Left ventricle myocardium inferior (tissue), 1 donor: ENCODE measurements at regions not wholly inside any gene's neighbourhood (a gene's known extent, or its start where the extent isn't known, plus 50 kb on each side); places are given as distances from the start of the nearest gene placed in this dataset.
A peak's percentile ranks its signal among the peaks of the same experiment; 100 is the strongest.

Source experiments
- DNase-seq: peaks from one replicate; pipeline ENCODE4 v3.0.0-alpha.2; 2020
- H3K27ac ChIP-seq: fragments of 200-600 bp; replicated peaks from 2 replicates; pipeline ENCODE4 v1.8.0; 2021
- H3K27me3 ChIP-seq: fragments of 200-600 bp; 2 replicates; pipeline ENCODE4 v1.8.0; 2021; ENCODE audit warnings: low read depth
- H3K36me3 ChIP-seq: fragments of 200-600 bp; 2 replicates; pipeline ENCODE4 v1.8.0; 2021
- H3K4me1 ChIP-seq: fragments of 200-600 bp; 2 replicates; pipeline ENCODE4 v1.8.0; 2021
- H3K4me3 ChIP-seq: fragments of 200-600 bp; 2 replicates; pipeline ENCODE4 v1.8.0; 2021; ENCODE audit warnings: mild to moderate bottlenecking, moderate library complexity
- H3K9me3 ChIP-seq: fragments of 200-600 bp; replicated peaks from 2 replicates; pipeline ENCODE4 v1.8.0; 2021
- CTCF ChIP-seq: fragments of 200-600 bp; IDR thresholded peaks from 2 replicates; pipeline ENCODE4 v1.8.0; 2021; ENCODE audit warnings: antibody characterized with exemption, mild to moderate bottlenecking, borderline replicate concordance
- intact Hi-C: fragments of 100-400 bp; cut with micrococcal nuclease; formaldehyde crosslinking; loops from one replicate; pipeline ENCODE4 v1.11.0; 2022
- donor health status: DM: no; HTN: yes; CAD: no; lungs with severe emphysema.

GRCh38 chr5:112551419-112552032 lies 132.4 kb upstream of the EPB41L4A start:
- intact Hi-C loops = loop anchor here (2.0 kb wide), 1 partner anchor 205 kb away; no protein-coding TSS in a partner anchor
- no peak for DNase-seq
- no peak overlapping the region for H3K4me3 ChIP-seq
- TF ChIP-seq CTCF = peak; percentile 84
- no peaks in the 10 kb centered on the region for H3K27me3 ChIP-seq
- no peaks in the 10 kb centered on the region for H3K36me3 ChIP-seq
- no peaks in the 10 kb centered on the region for H3K9me3 ChIP-seq
- peaks cover 8% of the 10 kb centered on the region for H3K4me1 ChIP-seq
- no peak overlapping the region for H3K27ac ChIP-seq

- no peaks in the 10 kb centered on the region for H3K36me3 ChIP-seq
- TF ChIP-seq CTCF = no peak
- H3K27ac ChIP-seq = no peak overlapping the region
- H3K4me1 ChIP-seq = peaks cover 8% of the 10 kb centered on the region
- DNase-seq = no peak
- H3K4me3 ChIP-seq = no peak overlapping the region
- intact Hi-C loops = loop anchor here (2.0 kb wide), 1 partner anchor 205 kb away; no protein-coding TSS in a partner anchor
- H3K27me3 ChIP-seq = no peaks in the 10 kb centered on the region
- no peaks in the 10 kb centered on the region for H3K9me3 ChIP-seq
Measured at GRCh38 chr5:112552216-112552615, 133.1 kb upstream of the EPB41L4A start.

GRCh38 chr5:112552791-112553190 lies 133.7 kb upstream of the EPB41L4A start:
- intact Hi-C loops = loop anchor here (2.0 kb wide), 1 partner anchor 204 kb away; no protein-coding TSS in a partner anchor
- Histone ChIP-seq H3K4me3 (no peak overlapping the region), H3K9me3 (no peaks in the 10 kb centered on the region), H3K4me1 (peaks cover 4% of the 10 kb centered on the region), H3K27ac (no peak overlapping the region), H3K27me3 (no peaks in the 10 kb centered on the region), H3K36me3 (no peaks in the 10 kb centered on the region)
- no peak for TF ChIP-seq CTCF
- DNase-seq = no peak

GRCh38 chr5:112554101-112554977 lies 135.3 kb upstream of the EPB41L4A start:
- H3K27me3 ChIP-seq = no peaks in the 10 kb centered on the region
- no peaks in the 10 kb centered on the region for H3K36me3 ChIP-seq
- H3K9me3 ChIP-seq = no peaks in the 10 kb centered on the region
- H3K4me1 ChIP-seq = no peaks in the 10 kb centered on the region
- no peak overlapping the region for H3K27ac ChIP-seq
- H3K4me3 ChIP-seq = peak overlapping the region; percentile 34
- intact Hi-C loops = no loop called here
- no peak for TF ChIP-seq CTCF
- DNase-seq = no peak

GRCh38 chr5:112555197-112555596 lies 136.1 kb upstream of the EPB41L4A start:
- intact Hi-C loops = no loop called here
- no peak overlapping the region for H3K4me3 ChIP-seq
- no peaks in the 10 kb centered on the region for H3K27me3 ChIP-seq
- no peak for DNase-seq
- no peak for TF ChIP-seq CTCF
- no peaks in the 10 kb centered on the region for H3K9me3 ChIP-seq
- H3K4me1 ChIP-seq = no peaks in the 10 kb centered on the region
- no peak overlapping the region for H3K27ac ChIP-seq
- H3K36me3 ChIP-seq = no peaks in the 10 kb centered on the region
